H1 (cell line): ENCODE measurements at regions not wholly inside any gene's neighbourhood (a gene's known extent, or its start where the extent isn't known, plus 50 kb on each side); places are given as distances from the start of the nearest gene placed in this dataset.

Experiments
- CTCF ChIA-PET: fragments of 300-600 bp; sonication (Branson Sonifier 250); formaldehyde crosslinking; loops from one replicate; lab custom pipeline; 2021; ENCODE audit not compliant: partially characterized antibody; lab: Charles Lee
- POLR2A ChIA-PET: fragments of 300-600 bp; sonication (Branson Sonifier 250); formaldehyde crosslinking; loops from one replicate; lab custom pipeline; 2021; ENCODE audit warnings: inconsistent platforms; ENCODE audit not compliant: partially characterized antibody; lab: Charles Lee
- DNase-seq, 2 experiments: peaks; one replicate each; pipeline versions ENCODE4 v3.0.0 to v3.0.0-alpha.2; 2010 to 2022; ENCODE audit warnings: low spot score in 2 of 2, low read depth in 1 of 2, mixed read lengths in 1 of 2
- FAIRE-seq: peaks from 2 replicates; lab custom pipeline; 2011; peaks lifted over from hg19 to GRCh38; lab: Jason Lieb, UNC
- H2AFZ ChIP-seq: 2 replicates; pipeline ENCODE4 v1.8.1; 2012; ENCODE audit warnings: low read length, inconsistent platforms
- H2AK5ac ChIP-seq: 2 replicates; pipeline ENCODE4 v1.6.1; 2013; ENCODE audit warnings: low read depth, low read length
- H2BK120ac ChIP-seq: replicated peaks from 2 replicates; pipeline ENCODE3; 2013; ENCODE audit warnings: low read depth, low read length, inconsistent platforms
- H2BK12ac ChIP-seq: 2 replicates; pipeline ENCODE4 v1.6.1; 2013; ENCODE audit warnings: low read depth, low read length
- H2BK15ac ChIP-seq: 2 replicates; pipeline ENCODE4 v1.6.1; 2013; ENCODE audit warnings: low read length
- H2BK20ac ChIP-seq: 2 replicates; pipeline ENCODE4 v1.6.1; 2013; ENCODE audit warnings: low read length
- H2BK5ac ChIP-seq: 2 replicates; pipeline ENCODE4 v1.6.1; 2013; ENCODE audit warnings: low read depth, low read length
- H3K14ac ChIP-seq: 2 replicates; pipeline ENCODE4 v1.6.1; 2013; ENCODE audit warnings: inconsistent platforms; ENCODE audit not compliant: insufficient read length
- H3K18ac ChIP-seq: 2 replicates; pipeline ENCODE4 v1.6.1; 2013; ENCODE audit warnings: low read length; ENCODE audit errors: extremely low read depth
- H3K23ac ChIP-seq: 2 replicates; pipeline ENCODE4 v1.6.1; 2013; ENCODE audit warnings: inconsistent platforms; ENCODE audit not compliant: insufficient read length
- H3K23me2 ChIP-seq: 2 replicates; pipeline ENCODE4 v1.6.1; 2013; ENCODE audit warnings: low read depth, low read length
- H3K27ac ChIP-seq: 2 replicates; pipeline ENCODE4 v1.6.1; 2011; ENCODE audit warnings: low read depth, low read length, inconsistent platforms
- H3K27me3 ChIP-seq, 4 experiments: replicated peaks in 1 of 4; 1 replicate in 1 of 4; 2 replicates in 3 of 4; pipeline versions ENCODE4 v1.6.1 to v1.8.1; 2011 to 2013; ENCODE audit warnings: low read length in 3 of 4, mild to moderate bottlenecking in 3 of 4, inconsistent platforms in 2 of 4, mixed read lengths in 2 of 4, moderate library complexity in 1 of 4; ENCODE audit not compliant: control insufficient read depth in 3 of 4, insufficient read depth in 3 of 4; ENCODE audit errors: extremely low read depth in 1 of 4
- H3K36me3 ChIP-seq, 4 experiments: 2 replicates each; pipeline versions ENCODE4 v1.6.1 to v1.8.1; 2011 to 2013; ENCODE audit warnings: mild to moderate bottlenecking in 4 of 4, low read length in 3 of 4, moderate library complexity in 2 of 4, control low read depth in 1 of 4, inconsistent platforms in 1 of 4; ENCODE audit not compliant: insufficient read depth in 4 of 4, control insufficient read depth in 2 of 4
- H3K4ac ChIP-seq: replicated peaks from 2 replicates; pipeline ENCODE3; 2013; ENCODE audit warnings: low read length, low read depth, mixed read lengths, inconsistent platforms; ENCODE audit not compliant: insufficient read length
- H3K4me1 ChIP-seq, 4 experiments: replicated peaks in 1 of 4; 1 replicate in 1 of 4; 2 replicates in 3 of 4; pipeline versions ENCODE4 v1.6.1 to v1.8.1; 2011 to 2013; ENCODE audit warnings: low read length in 3 of 4, inconsistent platforms in 2 of 4, mixed read lengths in 1 of 4; ENCODE audit not compliant: insufficient read depth in 4 of 4, control insufficient read depth in 3 of 4
- H3K4me2 ChIP-seq, 2 experiments: 2 replicates each; pipeline versions ENCODE4 v1.6.1 to v1.8.1; 2011 to 2013; ENCODE audit warnings: low read depth in 2 of 2, low read length in 2 of 2, control low read depth in 1 of 2, inconsistent platforms in 1 of 2, mild to moderate bottlenecking in 1 of 2; ENCODE audit not compliant: insufficient read depth in 1 of 2
- H3K4me3 ChIP-seq, 4 experiments: fragments of 200-600, 300-600 bp in 1 of 4; sonication (generic), shearing (Covaris generic), sonication (Bioruptor Twin) in 1 of 4; 2 replicates each; pipeline versions ENCODE4 v1.5.1 to v1.8.1; 2011 to 2016; ENCODE audit warnings: low read length in 4 of 4, low read depth in 3 of 4, control low read depth in 2 of 4, inconsistent platforms in 2 of 4, mild to moderate bottlenecking in 2 of 4, mixed read lengths in 1 of 4, moderate library complexity in 1 of 4; ENCODE audit not compliant: insufficient read depth in 2 of 4; ENCODE audit errors: extremely low read depth in 1 of 4
- H3K56ac ChIP-seq: replicated peaks from 2 replicates; pipeline ENCODE3; 2013; ENCODE audit warnings: low read depth, mild to moderate bottlenecking, mixed read lengths, low read length, inconsistent platforms; ENCODE audit not compliant: insufficient read length
- H3K79me1 ChIP-seq: 2 replicates; pipeline ENCODE4 v1.6.1; 2013; ENCODE audit warnings: low read depth, low read length, control low read depth
- H3K79me2 ChIP-seq, 2 experiments: 2 replicates each; pipeline versions ENCODE4 v1.6.1 to v1.8.1; 2012 to 2013; ENCODE audit warnings: low read length in 2 of 2, mild to moderate bottlenecking in 2 of 2, inconsistent platforms in 1 of 2; ENCODE audit not compliant: insufficient read depth in 2 of 2, control insufficient read depth in 1 of 2
- H3K9ac ChIP-seq, 4 experiments: replicated peaks in 1 of 4; 1 replicate in 1 of 4; 2 replicates in 3 of 4; pipeline versions ENCODE4 v1.6.1 to v1.8.1; 2011 to 2013; ENCODE audit warnings: low read depth in 3 of 4, low read length in 3 of 4, control low read depth in 2 of 4, mild to moderate bottlenecking in 2 of 4, moderate library complexity in 2 of 4, inconsistent platforms in 1 of 4; ENCODE audit errors: extremely low read depth in 1 of 4
- H3K9me3 ChIP-seq, 2 experiments: 2 replicates each; pipeline versions ENCODE4 v1.6.1 to v1.8.1; 2012 to 2013; ENCODE audit warnings: mild to moderate bottlenecking in 2 of 2, moderate library complexity in 2 of 2, control low read depth in 1 of 2, inconsistent platforms in 1 of 2, low read depth in 1 of 2, low read length in 1 of 2, mixed read lengths in 1 of 2; ENCODE audit not compliant: insufficient read depth in 2 of 2
- H4K20me1 ChIP-seq, 2 experiments: replicated peaks in 1 of 2; 2 replicates each; pipeline versions ENCODE3 to v1.8.1; 2011 to 2013; ENCODE audit warnings: inconsistent platforms in 2 of 2, low read length in 2 of 2, mild to moderate bottlenecking in 1 of 2; ENCODE audit not compliant: insufficient read depth in 2 of 2, control insufficient read depth in 1 of 2
- H4K5ac ChIP-seq: 2 replicates; pipeline ENCODE4 v1.6.1; 2013; ENCODE audit warnings: low read length, low read depth, mixed read lengths, inconsistent platforms; ENCODE audit not compliant: insufficient read length
- H4K8ac ChIP-seq: 2 replicates; pipeline ENCODE4 v1.8.0; 2013; ENCODE audit warnings: mild to moderate bottlenecking, moderate library complexity, low read length, inconsistent platforms; ENCODE audit not compliant: insufficient read depth; ENCODE audit errors: extremely low read depth
- H4K91ac ChIP-seq: replicated peaks from 2 replicates; pipeline ENCODE3; 2013; ENCODE audit warnings: low read length, mixed read lengths, inconsistent platforms; ENCODE audit not compliant: insufficient read length
- CREB1 ChIP-seq: IDR thresholded peaks from 2 replicates; pipeline ENCODE4 v1.6.1; 2012; ENCODE audit warnings: inconsistent platforms
- EGR1 ChIP-seq: IDR thresholded peaks from 2 replicates; pipeline ENCODE4 v1.6.1; 2011; ENCODE audit warnings: low read depth, low read length, borderline replicate concordance
- HDAC2 ChIP-seq, 2 experiments: fragments of 300-600 bp in 1 of 2; sonication (generic) in 1 of 2; IDR thresholded peaks; 2 replicates each; pipeline ENCODE4 v1.6.1; 2011 to 2012; ENCODE audit warnings: low read depth in 2 of 2, low read length in 2 of 2, mild to moderate bottlenecking in 2 of 2, moderate library complexity in 2 of 2, borderline replicate concordance in 1 of 2, inconsistent platforms in 1 of 2
- JUN ChIP-seq: IDR thresholded peaks from 2 replicates; pipeline ENCODE4 v1.6.1; 2011; ENCODE audit warnings: low read depth, mild to moderate bottlenecking, improper control_type of control experiment, low read length
- NRF1 ChIP-seq: IDR thresholded peaks from 2 replicates; pipeline ENCODE4 v1.6.1; 2011; ENCODE audit warnings: mild to moderate bottlenecking, low read depth, low read length, improper control_type of control experiment
- POLR2AphosphoS5 ChIP-seq: IDR thresholded peaks from 2 replicates; pipeline ENCODE4 v1.6.1; 2011; ENCODE audit warnings: low read depth, low read length
- RAD21 ChIP-seq, 2 experiments: IDR thresholded peaks in 1 of 2; conservative IDR thresholded peaks in 1 of 2; 2 replicates each; pipeline ENCODE4 v1.6.1; 2011; ENCODE audit warnings: low read depth in 2 of 2, low read length in 2 of 2, improper control_type of control experiment in 1 of 2, inconsistent platforms in 1 of 2, mild to moderate bottlenecking in 1 of 2, moderate library complexity in 1 of 2
- SIRT6 ChIP-seq: IDR thresholded peaks from one replicate; pipeline ENCODE4 v1.7.1; 2012; ENCODE audit warnings: low read length, inconsistent platforms
- SIX5 ChIP-seq: IDR thresholded peaks from 2 replicates; pipeline ENCODE4 v1.6.1; 2011; ENCODE audit warnings: mild to moderate bottlenecking, low read depth, low read length
- TBP ChIP-seq: IDR thresholded peaks from 2 replicates; pipeline ENCODE4 v1.6.1; 2011; ENCODE audit warnings: low read depth, low read length, improper control_type of control experiment
- TCF12 ChIP-seq: IDR thresholded peaks from 2 replicates; pipeline ENCODE4 v1.6.1; 2011; ENCODE audit warnings: low read depth, mild to moderate bottlenecking, low read length
- WGBS, 2 experiments: shearing (Covaris generic) in 1 of 2; methylation state at CpG; one replicate each; pipeline versions ENCODE4 v1.1.6 to v1.1.7; 2013 to 2015; ENCODE audit warnings: low lambda C conversion rate in 2 of 2, mixed read lengths in 2 of 2, inconsistent platforms in 1 of 2, low coverage in 1 of 2, missing lambda C conversion rate in 1 of 2; ENCODE audit not compliant: insufficient replicate concordance in 2 of 2, insufficient coverage in 1 of 2, insufficient read length in 1 of 2; ENCODE audit errors: extremely low coverage in 1 of 2, missing lambda C conversion rate in 1 of 2; 5-methylcytosine and 5-hydroxymethylcytosine counted together
- TF ChIP-seq, protein P1 (sequence below): IDR thresholded peaks from 2 replicates; pipeline ENCODE4 v1.6.1; 2011; ENCODE audit warnings: low read depth, mild to moderate bottlenecking, low read length; ENCODE audit not compliant: insufficient read depth
- TF ChIP-seq, protein P2 (sequence below): IDR thresholded peaks from 2 replicates; pipeline ENCODE4 v1.6.1; 2012; ENCODE audit warnings: inconsistent platforms

DNA sequence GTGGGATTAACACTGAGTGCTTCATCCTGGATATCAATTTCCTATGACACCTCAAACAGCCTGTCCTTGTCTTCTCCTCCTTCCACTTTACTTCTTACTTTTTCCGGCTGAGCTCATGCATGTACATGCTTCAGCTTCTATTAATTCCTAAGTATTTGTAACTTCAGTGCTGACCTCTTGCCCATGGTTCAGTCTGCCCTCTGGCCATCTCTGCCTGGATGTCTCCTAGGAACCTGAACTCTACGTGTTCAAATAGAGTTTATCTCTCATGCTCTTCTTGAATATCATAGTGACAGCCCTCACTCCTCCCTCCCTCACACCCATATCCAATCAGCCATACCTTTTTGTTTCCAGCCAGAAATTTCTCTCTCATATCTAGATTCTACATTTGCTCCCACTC lies 141.6 kb downstream of the ATP23 start:
- H2AK5ac ChIP-seq = no peak overlapping the region
- no peak overlapping the region for H3K9ac ChIP-seq
- no peaks in the 10 kb centered on the region for H3K79me2 ChIP-seq
- H3K27ac ChIP-seq = no peak overlapping the region
- no peak overlapping the region for H3K56ac ChIP-seq
- CTCF ChIA-PET = no interaction called here
- no peaks in the 10 kb centered on the region for H3K27me3 ChIP-seq
- no peak overlapping the region for H3K4me2 ChIP-seq
- no peaks in the 10 kb centered on the region for H3K9me3 ChIP-seq
- H3K79me1 ChIP-seq = no peaks in the 10 kb centered on the region
- no peak overlapping the region for H2BK15ac ChIP-seq
- H3K4me3 ChIP-seq = no peak overlapping the region
- H2BK12ac ChIP-seq = no peak overlapping the region
- no peaks in the 10 kb centered on the region for H4K20me1 ChIP-seq
- H3K23ac ChIP-seq = no peak overlapping the region
- H3K23me2 ChIP-seq = no peaks in the 10 kb centered on the region
- H2AFZ ChIP-seq = no peak overlapping the region
- no peak overlapping the region for H3K18ac ChIP-seq
- H2BK5ac ChIP-seq = no peak overlapping the region
- no peak for DNase-seq
- no peak overlapping the region for H4K8ac ChIP-seq
- H4K5ac ChIP-seq = no peak overlapping the region
- H4K91ac ChIP-seq = no peak overlapping the region
- no peak for FAIRE-seq
- H2BK120ac ChIP-seq = no peak overlapping the region
- H3K36me3 ChIP-seq = no peaks in the 10 kb centered on the region
- no peak overlapping the region for H3K14ac ChIP-seq
- 0 out of 7 replicates have a peak, but pooled peaks cover 0 to 2% (median 0%) of the 10 kb centered on the region in 4 experiments for H3K4me1 ChIP-seq
- no peak overlapping the region for H3K4ac ChIP-seq
- POLR2A ChIA-PET = no interaction called here
- H2BK20ac ChIP-seq = no peak overlapping the region
- no peak for TF ChIP-seq EGR1
- TF ChIP-seq TCF12 = no peak
- TF ChIP-seq SIRT6 = no peak
- no peak for TF ChIP-seq RAD21 (IDR thresholded peaks at IDR 0.05 in 1 of 2, conservative IDR thresholded peaks at IDR 0.05 in 1 of 2; ENCODE audit: low read depth in 2 of 2, low read length in 2 of 2)
- TF ChIP-seq, protein P1, sequence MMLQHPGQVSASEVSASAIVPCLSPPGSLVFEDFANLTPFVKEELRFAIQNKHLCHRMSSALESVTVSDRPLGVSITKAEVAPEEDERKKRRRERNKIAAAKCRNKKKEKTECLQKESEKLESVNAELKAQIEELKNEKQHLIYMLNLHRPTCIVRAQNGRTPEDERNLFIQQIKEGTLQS = no peak
- TF ChIP-seq TBP = no peak
- no peak for TF ChIP-seq POLR2AphosphoS5
- TF ChIP-seq CREB1 = no peak
- TF ChIP-seq HDAC2 (IDR thresholded peaks at IDR 0.05; ENCODE audit: borderline replicate concordance in 1 of 2, low read depth in 2 of 2, low read length in 2 of 2) = no peak
- no peak for TF ChIP-seq JUN
- TF ChIP-seq, protein P2, sequence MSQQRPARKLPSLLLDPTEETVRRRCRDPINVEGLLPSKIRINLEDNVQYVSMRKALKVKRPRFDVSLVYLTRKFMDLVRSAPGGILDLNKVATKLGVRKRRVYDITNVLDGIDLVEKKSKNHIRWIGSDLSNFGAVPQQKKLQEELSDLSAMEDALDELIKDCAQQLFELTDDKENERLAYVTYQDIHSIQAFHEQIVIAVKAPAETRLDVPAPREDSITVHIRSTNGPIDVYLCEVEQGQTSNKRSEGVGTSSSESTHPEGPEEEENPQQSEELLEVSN = no peak
- TF ChIP-seq SIX5 = no peak
- no peak for TF ChIP-seq NRF1
- WGBS, 2 experiments = 91% methylated on average over 2 of the region's 2 CpGs; no CpG with 5 or more reads in 1 of the 2 experiments
